ENCODE measurements at regions not wholly inside any gene's neighbourhood (a gene's known extent, or its start where the extent isn't known, plus 50 kb on each side); places are given as distances from the start of the nearest gene placed in this dataset.

DNA sequence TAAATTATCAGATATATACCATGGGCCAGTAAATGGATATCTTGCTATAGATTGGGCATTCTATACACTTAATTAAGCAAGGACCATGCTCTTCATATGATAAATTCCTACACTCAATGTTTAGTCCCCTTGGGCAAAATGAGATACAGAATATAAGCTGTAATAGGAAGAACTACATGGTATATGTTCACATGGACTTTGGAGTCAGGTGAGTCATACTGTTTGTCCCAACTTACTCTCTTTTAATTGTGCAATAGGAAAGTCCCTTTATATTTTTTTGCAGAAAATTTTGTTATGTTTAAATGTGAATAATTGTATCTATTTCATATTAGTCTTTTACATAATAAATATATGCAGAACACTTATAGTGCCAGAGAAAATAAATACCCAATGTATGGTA is 820.2 kb upstream of the ADAMTS5 start:
- TF ChIP-seq ZBTB7A (IDR thresholded peaks at IDR 0.05; ENCODE audit: low read depth) (no peak), EP300 (IDR thresholded peaks at IDR 0.05; ENCODE audit: borderline replicate concordance) (no peak), RAD21 (IDR thresholded peaks at IDR 0.05; ENCODE audit: low read depth) (no peak), FOXM1 (IDR thresholded peaks at IDR 0.05; ENCODE audit: borderline replicate concordance, low read depth) (no peak), YY1 (IDR thresholded peaks at IDR 0.05; ENCODE audit: low read depth) (no peak), TAF1 (IDR thresholded peaks at IDR 0.05; ENCODE audit: low read depth) (no peak), EGR1 (IDR thresholded peaks at IDR 0.05) (no peak), CREB1 (IDR thresholded peaks at IDR 0.05; ENCODE audit: low read depth) (no peak)
- TF ChIP-seq, protein P1, sequence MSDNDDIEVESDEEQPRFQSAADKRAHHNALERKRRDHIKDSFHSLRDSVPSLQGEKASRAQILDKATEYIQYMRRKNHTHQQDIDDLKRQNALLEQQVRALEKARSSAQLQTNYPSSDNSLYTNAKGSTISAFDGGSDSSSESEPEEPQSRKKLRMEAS (IDR thresholded peaks at IDR 0.05) = no peak
- TF ChIP-seq, protein P2, sequence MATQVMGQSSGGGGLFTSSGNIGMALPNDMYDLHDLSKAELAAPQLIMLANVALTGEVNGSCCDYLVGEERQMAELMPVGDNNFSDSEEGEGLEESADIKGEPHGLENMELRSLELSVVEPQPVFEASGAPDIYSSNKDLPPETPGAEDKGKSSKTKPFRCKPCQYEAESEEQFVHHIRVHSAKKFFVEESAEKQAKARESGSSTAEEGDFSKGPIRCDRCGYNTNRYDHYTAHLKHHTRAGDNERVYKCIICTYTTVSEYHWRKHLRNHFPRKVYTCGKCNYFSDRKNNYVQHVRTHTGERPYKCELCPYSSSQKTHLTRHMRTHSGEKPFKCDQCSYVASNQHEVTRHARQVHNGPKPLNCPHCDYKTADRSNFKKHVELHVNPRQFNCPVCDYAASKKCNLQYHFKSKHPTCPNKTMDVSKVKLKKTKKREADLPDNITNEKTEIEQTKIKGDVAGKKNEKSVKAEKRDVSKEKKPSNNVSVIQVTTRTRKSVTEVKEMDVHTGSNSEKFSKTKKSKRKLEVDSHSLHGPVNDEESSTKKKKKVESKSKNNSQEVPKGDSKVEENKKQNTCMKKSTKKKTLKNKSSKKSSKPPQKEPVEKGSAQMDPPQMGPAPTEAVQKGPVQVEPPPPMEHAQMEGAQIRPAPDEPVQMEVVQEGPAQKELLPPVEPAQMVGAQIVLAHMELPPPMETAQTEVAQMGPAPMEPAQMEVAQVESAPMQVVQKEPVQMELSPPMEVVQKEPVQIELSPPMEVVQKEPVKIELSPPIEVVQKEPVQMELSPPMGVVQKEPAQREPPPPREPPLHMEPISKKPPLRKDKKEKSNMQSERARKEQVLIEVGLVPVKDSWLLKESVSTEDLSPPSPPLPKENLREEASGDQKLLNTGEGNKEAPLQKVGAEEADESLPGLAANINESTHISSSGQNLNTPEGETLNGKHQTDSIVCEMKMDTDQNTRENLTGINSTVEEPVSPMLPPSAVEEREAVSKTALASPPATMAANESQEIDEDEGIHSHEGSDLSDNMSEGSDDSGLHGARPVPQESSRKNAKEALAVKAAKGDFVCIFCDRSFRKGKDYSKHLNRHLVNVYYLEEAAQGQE (IDR thresholded peaks at IDR 0.05; ENCODE audit: low read depth) = no peak
- TF ChIP-seq, protein P3, sequence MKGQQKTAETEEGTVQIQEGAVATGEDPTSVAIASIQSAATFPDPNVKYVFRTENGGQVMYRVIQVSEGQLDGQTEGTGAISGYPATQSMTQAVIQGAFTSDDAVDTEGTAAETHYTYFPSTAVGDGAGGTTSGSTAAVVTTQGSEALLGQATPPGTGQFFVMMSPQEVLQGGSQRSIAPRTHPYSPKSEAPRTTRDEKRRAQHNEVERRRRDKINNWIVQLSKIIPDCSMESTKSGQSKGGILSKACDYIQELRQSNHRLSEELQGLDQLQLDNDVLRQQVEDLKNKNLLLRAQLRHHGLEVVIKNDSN (IDR thresholded peaks at IDR 0.05) = no peak

Data from Ishikawa (cell line).